ENCODE measurements at regions not wholly inside any gene's neighbourhood (a gene's known extent, or its start where the extent isn't known, plus 50 kb on each side); places are given as distances from the start of the nearest gene placed in this dataset.

DNA sequence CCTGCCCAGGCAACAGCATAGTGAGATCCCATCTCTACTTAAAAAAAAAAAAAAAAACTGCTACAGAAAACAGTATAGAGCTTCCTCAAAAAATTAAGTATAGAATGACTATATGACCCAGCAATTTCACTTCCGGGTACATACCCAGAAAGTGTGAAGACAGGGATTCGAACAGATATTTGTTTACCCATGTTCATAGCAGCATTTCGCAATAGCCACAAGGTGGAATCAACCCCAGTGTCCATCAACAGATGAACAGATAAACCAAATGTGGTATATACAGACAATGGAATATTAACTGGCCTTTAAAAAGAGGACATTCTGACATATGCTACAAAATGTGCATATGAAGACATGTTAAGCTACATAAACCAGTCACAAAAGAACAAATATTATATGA, 95.5 kb downstream of the CHD9NB start:
- Histone ChIP-seq H2AFZ (ENCODE audit: low read length) (no peak overlapping the region), H3K4me3 (ENCODE audit: low read length) (no peak overlapping the region), H3K4me2 (ENCODE audit: low read depth, low read length) (no peak overlapping the region), H3K27ac (ENCODE audit: low read length) (no peak overlapping the region), H3K9me3 (replicated peaks; ENCODE audit: insufficient read depth, low read length) (no peaks in the 10 kb centered on the region), H3K27me3 (replicated peaks; ENCODE audit: insufficient read depth, low read length) (no peaks in the 10 kb centered on the region), H3K4me1 (ENCODE audit: low read length) (no peaks in the 10 kb centered on the region), H4K20me1 (ENCODE audit: insufficient read depth, low read length) (no peaks in the 10 kb centered on the region), H3K79me2 (ENCODE audit: low read length) (no peaks in the 10 kb centered on the region), H3F3A (ENCODE audit: insufficient read depth, low read length) (no peaks in the 10 kb centered on the region), H3K36me3 (replicated peaks; ENCODE audit: insufficient read depth, low read length) (no peaks in the 10 kb centered on the region), H3K9me2 (replicated peaks; ENCODE audit: insufficient read depth, low read length) (no peaks in the 10 kb centered on the region), H3K9ac (ENCODE audit: low read length) (no peak overlapping the region)
- no peak for TF ChIP-seq EZH2phosphoT487 (IDR thresholded peaks at IDR 0.05; ENCODE audit: low read length)
- no peak for TF ChIP-seq CTCF (IDR thresholded peaks at IDR 0.05; ENCODE audit: low read length)
- no peak for TF ChIP-seq EZH2 (optimal IDR thresholded peaks at IDR 0.05; ENCODE audit: low read depth, low read length)
- DNase-seq = no peak

GRCh38 chr16:52956044-52956443, 96.7 kb downstream of the CHD9NB start:
- Histone ChIP-seq H3K36me3 (replicated peaks; ENCODE audit: insufficient read depth, low read length) (no peaks in the 10 kb centered on the region), H3K9me2 (replicated peaks; ENCODE audit: insufficient read depth, low read length) (no peaks in the 10 kb centered on the region)

DNA sequence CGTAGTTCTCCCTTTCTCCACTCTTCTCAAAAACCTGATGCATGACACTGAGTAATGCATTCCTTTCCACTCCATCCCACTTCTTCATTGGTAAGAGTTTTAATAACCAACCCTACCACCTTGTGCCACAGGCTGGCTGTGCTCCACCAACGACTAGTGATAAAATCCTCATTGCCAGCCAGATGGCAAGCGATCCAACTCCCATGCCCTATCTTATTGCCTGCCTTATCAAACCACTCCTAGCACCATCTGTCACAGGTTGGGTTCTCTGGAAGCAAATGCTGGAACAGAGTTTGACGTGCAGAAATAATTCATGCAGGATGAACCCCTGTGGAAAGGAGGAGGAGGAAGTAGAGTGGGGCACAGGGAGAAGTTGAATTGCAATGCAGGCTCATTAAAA, 99.5 kb downstream of the CHD9NB start:
- DNase-seq = no peak
- H2AFZ ChIP-seq (ENCODE audit: low read length) = no peak overlapping the region
- no peak for TF ChIP-seq CTCF (IDR thresholded peaks at IDR 0.05; ENCODE audit: low read length)
- no peak for TF ChIP-seq EZH2 (optimal IDR thresholded peaks at IDR 0.05; ENCODE audit: low read depth, low read length)
- no peak for TF ChIP-seq EZH2phosphoT487 (IDR thresholded peaks at IDR 0.05; ENCODE audit: low read length)
- H3K79me2 ChIP-seq (ENCODE audit: low read length) = no peaks in the 10 kb centered on the region
- H3K27me3 ChIP-seq (replicated peaks; ENCODE audit: insufficient read depth, low read length) = no peaks in the 10 kb centered on the region
- H3K9me2 ChIP-seq (replicated peaks; ENCODE audit: insufficient read depth, low read length) = no peaks in the 10 kb centered on the region
- H3F3A ChIP-seq (ENCODE audit: insufficient read depth, low read length) = no peaks in the 10 kb centered on the region
- no peak overlapping the region for H3K9ac ChIP-seq (ENCODE audit: low read length)
- no peaks in the 10 kb centered on the region for H4K20me1 ChIP-seq (ENCODE audit: insufficient read depth, low read length)
- no peaks in the 10 kb centered on the region for H3K36me3 ChIP-seq (replicated peaks; ENCODE audit: insufficient read depth, low read length)
- H3K27ac ChIP-seq (ENCODE audit: low read length) = no peak overlapping the region
- H3K4me1 ChIP-seq (ENCODE audit: low read length) = no peaks in the 10 kb centered on the region
- no peak overlapping the region for H3K4me3 ChIP-seq (ENCODE audit: low read length)
- H3K4me2 ChIP-seq (ENCODE audit: low read depth, low read length) = no peak overlapping the region
- H3K9me3 ChIP-seq (replicated peaks; ENCODE audit: insufficient read depth, low read length) = no peaks in the 10 kb centered on the region

More at GRCh38 chr16:52956044-52956443, 96.7 kb downstream of the CHD9NB start:
- Histone ChIP-seq H3F3A (ENCODE audit: insufficient read depth, low read length) (no peaks in the 10 kb centered on the region), H3K79me2 (ENCODE audit: low read length) (no peaks in the 10 kb centered on the region), H3K4me1 (ENCODE audit: low read length) (no peaks in the 10 kb centered on the region), H3K27ac (ENCODE audit: low read length) (no peak overlapping the region), H4K20me1 (ENCODE audit: insufficient read depth, low read length) (no peaks in the 10 kb centered on the region), H3K9ac (ENCODE audit: low read length) (no peak overlapping the region), H2AFZ (ENCODE audit: low read length) (no peak overlapping the region), H3K27me3 (replicated peaks; ENCODE audit: insufficient read depth, low read length) (no peaks in the 10 kb centered on the region), H3K9me3 (replicated peaks; ENCODE audit: insufficient read depth, low read length) (no peaks in the 10 kb centered on the region), H3K4me3 (ENCODE audit: low read length) (no peak overlapping the region), H3K4me2 (ENCODE audit: low read depth, low read length) (no peak overlapping the region)
- DNase-seq = no peak
- TF ChIP-seq CTCF (IDR thresholded peaks at IDR 0.05; ENCODE audit: low read length) (no peak), EZH2phosphoT487 (IDR thresholded peaks at IDR 0.05; ENCODE audit: low read length) (no peak)
